SK-N-MC (cell line): ENCODE measurements at regions not wholly inside any gene's neighbourhood (a gene's known extent, or its start where the extent isn't known, plus 50 kb on each side); places are given as distances from the start of the nearest gene placed in this dataset.

Source experiments
- EZH2 ChIP-seq: fragments of 200-600 bp; sonication (generic); IDR thresholded peaks from one replicate; pipeline ENCODE4 v1.6.1; 2017; ENCODE audit warnings: antibody characterized with exemption
- POLR2AphosphoS5 ChIP-seq: IDR thresholded peaks from 2 replicates; pipeline ENCODE4 v1.6.1; 2012; ENCODE audit warnings: mild to moderate bottlenecking, low read depth, low read length, borderline replicate concordance

GRCh38 chr11:36729825-36730224, 131.8 kb upstream of the RAG2 start:
- no peak for TF ChIP-seq POLR2AphosphoS5
- TF ChIP-seq EZH2: no peak
